ENCODE measurements at regions not wholly inside any gene's neighbourhood (a gene's known extent, or its start where the extent isn't known, plus 50 kb on each side); places are given as distances from the start of the nearest gene placed in this dataset.

GRCh38 chr12:58041441-58041840 lies 100.1 kb downstream of the ATP23 start:
- TF ChIP-seq, protein P1, sequence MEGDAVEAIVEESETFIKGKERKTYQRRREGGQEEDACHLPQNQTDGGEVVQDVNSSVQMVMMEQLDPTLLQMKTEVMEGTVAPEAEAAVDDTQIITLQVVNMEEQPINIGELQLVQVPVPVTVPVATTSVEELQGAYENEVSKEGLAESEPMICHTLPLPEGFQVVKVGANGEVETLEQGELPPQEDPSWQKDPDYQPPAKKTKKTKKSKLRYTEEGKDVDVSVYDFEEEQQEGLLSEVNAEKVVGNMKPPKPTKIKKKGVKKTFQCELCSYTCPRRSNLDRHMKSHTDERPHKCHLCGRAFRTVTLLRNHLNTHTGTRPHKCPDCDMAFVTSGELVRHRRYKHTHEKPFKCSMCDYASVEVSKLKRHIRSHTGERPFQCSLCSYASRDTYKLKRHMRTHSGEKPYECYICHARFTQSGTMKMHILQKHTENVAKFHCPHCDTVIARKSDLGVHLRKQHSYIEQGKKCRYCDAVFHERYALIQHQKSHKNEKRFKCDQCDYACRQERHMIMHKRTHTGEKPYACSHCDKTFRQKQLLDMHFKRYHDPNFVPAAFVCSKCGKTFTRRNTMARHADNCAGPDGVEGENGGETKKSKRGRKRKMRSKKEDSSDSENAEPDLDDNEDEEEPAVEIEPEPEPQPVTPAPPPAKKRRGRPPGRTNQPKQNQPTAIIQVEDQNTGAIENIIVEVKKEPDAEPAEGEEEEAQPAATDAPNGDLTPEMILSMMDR (IDR thresholded peaks at IDR 0.05; ENCODE audit: insufficient read depth, low read length, poor library complexity, severe bottlenecking) = no peak
- TF ChIP-seq EZH2phosphoT487 (conservative IDR thresholded peaks at IDR 0.05; ENCODE audit: low read length) = no peak
